Naive B cell (primary cell): ENCODE measurements at regions not wholly inside any gene's neighbourhood (a gene's known extent, or its start where the extent isn't known, plus 50 kb on each side); places are given as distances from the start of the nearest gene placed in this dataset.

Experiments used
- ATAC-seq, 2 donors: fragments of 150-1000 bp; cut with Tn5 transposase; 2 replicates each; pipeline ENCODE4 v1.10.0; 2021; ENCODE audit warnings: low read depth in 2 of 2, mild to moderate bottlenecking in 2 of 2, moderate library complexity in 2 of 2
- DNase-seq: peaks from one replicate; pipeline ENCODE4 v3.0.0; 2022
- H3K27ac Mint-ChIP-seq, 6 donors: one replicate each; pipeline ENCODE4 v1.8.0; 2020 to 2022; ENCODE audit warnings: mild to moderate bottlenecking in 6 of 6, mixed read lengths in 6 of 6, moderate library complexity in 5 of 6, inconsistent platforms in 2 of 6
- H3K27me3 Mint-ChIP-seq, 3 donors: one replicate each; pipeline ENCODE4 v1.8.0; 2021 to 2022; ENCODE audit warnings: mixed read lengths in 3 of 3, mild to moderate bottlenecking in 1 of 3
- H3K36me3 Mint-ChIP-seq, 2 donors: one replicate each; pipeline ENCODE4 v1.8.0; 2020 to 2022; ENCODE audit warnings: mixed read lengths in 2 of 2, inconsistent platforms in 1 of 2, mild to moderate bottlenecking in 1 of 2
- H3K4me1 Mint-ChIP-seq, 3 donors: one replicate each; pipeline ENCODE4 v1.8.0; 2020 to 2022; ENCODE audit warnings: mixed read lengths in 3 of 3, inconsistent platforms in 1 of 3, mild to moderate bottlenecking in 1 of 3, moderate library complexity in 1 of 3
- H3K4me3 Mint-ChIP-seq, 8 donors: one replicate each; pipeline ENCODE4 v1.8.0; 2020 to 2022; ENCODE audit warnings: mild to moderate bottlenecking in 8 of 8, mixed read lengths in 8 of 8, moderate library complexity in 8 of 8, inconsistent platforms in 2 of 8
- H3K9me3 Mint-ChIP-seq, 7 donors: one replicate each; pipeline ENCODE4 v1.8.0; 2020 to 2022; ENCODE audit warnings: mixed read lengths in 7 of 7, mild to moderate bottlenecking in 5 of 7, inconsistent platforms in 2 of 7, moderate library complexity in 1 of 7

- no peak for ATAC-seq
Observed at GRCh38 chr13:78177306-78177705, 258.7 kb upstream of the EDNRB start.

GRCh38 chr13:78176880-78177279, 258.2 kb upstream of the EDNRB start:
- no peak for ATAC-seq
- no peaks in the 10 kb centered on the region for H3K36me3 Mint-ChIP-seq
- no peak for DNase-seq
- H3K27ac Mint-ChIP-seq: no peak overlapping the region
- no peaks in the 10 kb centered on the region for H3K4me1 Mint-ChIP-seq
- no peak overlapping the region for H3K4me3 Mint-ChIP-seq
- peaks cover 0 to 15% (median 2%) of the 10 kb centered on the region in 7 donors for H3K9me3 Mint-ChIP-seq
- H3K27me3 Mint-ChIP-seq: no peaks in the 10 kb centered on the region

More at GRCh38 chr13:78177306-78177705, 258.7 kb upstream of the EDNRB start:
- Mint-ChIP-seq H3K9me3 (peaks cover 0 to 15% (median 2%) of the 10 kb centered on the region in 7 donors), H3K27ac (no peak overlapping the region), H3K36me3 (no peaks in the 10 kb centered on the region), H3K27me3 (no peaks in the 10 kb centered on the region), H3K4me1 (no peaks in the 10 kb centered on the region), H3K4me3 (no peak overlapping the region)
- no peak for DNase-seq

GRCh38 chr13:78169386-78169785, 250.8 kb upstream of the EDNRB start:
- DNase-seq (no peak), ATAC-seq (no peak)
- Mint-ChIP-seq H3K27me3 (no peaks in the 10 kb centered on the region), H3K27ac (no peak overlapping the region), H3K4me1 (no peaks in the 10 kb centered on the region), H3K9me3 (peaks cover 0 to 14% (median 10%) of the 10 kb centered on the region in 7 donors), H3K36me3 (peaks cover 0 to 7% of the 10 kb centered on the region in 2 donors), H3K4me3 (no peak overlapping the region)

GRCh38 chr13:78168981-78169380, 250.3 kb upstream of the EDNRB start:
- ATAC-seq (no peak), DNase-seq (no peak)
- Mint-ChIP-seq H3K36me3 (peaks cover 0 to 7% of the 10 kb centered on the region in 2 donors), H3K4me1 (no peaks in the 10 kb centered on the region), H3K4me3 (no peak overlapping the region), H3K9me3 (peaks cover 0 to 14% (median 9%) of the 10 kb centered on the region in 7 donors), H3K27ac (no peak overlapping the region), H3K27me3 (no peaks in the 10 kb centered on the region)

GRCh38 chr13:78161266-78161665, 242.6 kb upstream of the EDNRB start:
- Mint-ChIP-seq H3K4me1 (peaks cover 0 to 6% (median 4%) of the 10 kb centered on the region in 3 donors), H3K27me3 (no peaks in the 10 kb centered on the region), H3K36me3 (no peaks in the 10 kb centered on the region), H3K27ac (no peak overlapping the region), H3K9me3 (no peaks in the 10 kb centered on the region), H3K4me3 (no peak overlapping the region)
- DNase-seq (no peak), ATAC-seq (no peak)

- Mint-ChIP-seq H3K27me3 (no peaks in the 10 kb centered on the region), H3K27ac (no peak overlapping the region)
- ATAC-seq: no peak
Observed at GRCh38 chr13:78160793-78161192, 242.2 kb upstream of the EDNRB start.

GRCh38 chr13:78152415-78152814, 233.8 kb upstream of the EDNRB start:
- Mint-ChIP-seq H3K4me3 (no peak overlapping the region), H3K36me3 (no peaks in the 10 kb centered on the region), H3K9me3 (peaks cover 0 to 13% (median 3%) of the 10 kb centered on the region in 7 donors), H3K27ac (no peak overlapping the region), H3K4me1 (no peaks in the 10 kb centered on the region), H3K27me3 (no peaks in the 10 kb centered on the region)
- no peak for DNase-seq
- no peak for ATAC-seq

More at GRCh38 chr13:78160793-78161192, 242.2 kb upstream of the EDNRB start:
- DNase-seq: no peak
- Mint-ChIP-seq H3K4me1 (peaks cover 0 to 6% (median 4%) of the 10 kb centered on the region in 3 donors), H3K9me3 (no peaks in the 10 kb centered on the region), H3K36me3 (no peaks in the 10 kb centered on the region), H3K4me3 (no peak overlapping the region)

GRCh38 chr13:78147905-78148304, 229.3 kb upstream of the EDNRB start:
- H3K36me3 Mint-ChIP-seq: no peaks in the 10 kb centered on the region
- H3K9me3 Mint-ChIP-seq: peaks cover 0 to 4% (median 2%) of the 10 kb centered on the region in 7 donors
- H3K4me1 Mint-ChIP-seq: no peaks in the 10 kb centered on the region
- ATAC-seq (no peak), DNase-seq (no peak)
- no peak overlapping the region for H3K4me3 Mint-ChIP-seq
- H3K27ac Mint-ChIP-seq: peak overlapping the region in 1 of 6 donors; percentile 3
- peaks cover 0 to under 1% (median 0%) of the 10 kb centered on the region in 3 donors for H3K27me3 Mint-ChIP-seq

- Mint-ChIP-seq H3K4me3 (no peak overlapping the region), H3K36me3 (no peaks in the 10 kb centered on the region), H3K27me3 (peaks cover 0 to 3% (median 0%) of the 10 kb centered on the region in 3 donors), H3K9me3 (no peaks in the 10 kb centered on the region), H3K27ac (no peak overlapping the region), H3K4me1 (no peaks in the 10 kb centered on the region)
- DNase-seq (no peak), ATAC-seq (no peak)
Observed at GRCh38 chr13:78145276-78145675, 226.6 kb upstream of the EDNRB start.

- Mint-ChIP-seq H3K27ac (peak overlapping the region in 1 of 6 donors; percentile 37), H3K9me3 (no peaks in the 10 kb centered on the region), H3K27me3 (peaks cover 0 to 3% (median 0%) of the 10 kb centered on the region in 3 donors), H3K36me3 (no peaks in the 10 kb centered on the region), H3K4me1 (peaks cover 5 to 8% (median 7%) of the 10 kb centered on the region in 3 donors), H3K4me3 (peak overlapping the region in 1 of 8 donors; percentile 7)
- DNase-seq (no peak), ATAC-seq (no peak)
Observed at GRCh38 chr13:78139765-78140164, 221.1 kb upstream of the EDNRB start.

- Mint-ChIP-seq H3K4me3 (no peak overlapping the region), H3K27ac (no peak overlapping the region), H3K4me1 (peaks cover 5 to 8% (median 7%) of the 10 kb centered on the region in 3 donors), H3K36me3 (no peaks in the 10 kb centered on the region), H3K9me3 (no peaks in the 10 kb centered on the region), H3K27me3 (peaks cover 0 to 3% (median 0%) of the 10 kb centered on the region in 3 donors)
- DNase-seq (no peak), ATAC-seq (no peak)
Observed at GRCh38 chr13:78138756-78139155, 220.1 kb upstream of the EDNRB start.

- Mint-ChIP-seq H3K36me3 (no peaks in the 10 kb centered on the region), H3K27me3 (no peaks in the 10 kb centered on the region), H3K4me3 (peak overlapping the region in 7 of 8 donors; percentile 31 to 86 (median 59)), H3K27ac (peak overlapping the region in 2 of 6 donors; percentile 30 to 43), H3K9me3 (no peaks in the 10 kb centered on the region), H3K4me1 (peaks cover 5 to 8% (median 7%) of the 10 kb centered on the region in 3 donors)
- peak; percentile 38 for DNase-seq
- ATAC-seq: peak; percentile 65 to 70
Observed at GRCh38 chr13:78137404-78138142, 218.9 kb upstream of the EDNRB start.

- DNase-seq: no peak
- Mint-ChIP-seq H3K27ac (no peak overlapping the region), H3K27me3 (no peaks in the 10 kb centered on the region), H3K4me3 (no peak overlapping the region), H3K36me3 (no peaks in the 10 kb centered on the region), H3K4me1 (peaks cover 5 to 8% (median 7%) of the 10 kb centered on the region in 3 donors), H3K9me3 (no peaks in the 10 kb centered on the region)
- no peak for ATAC-seq
Observed at GRCh38 chr13:78136966-78137365, 218.3 kb upstream of the EDNRB start.

- no peaks in the 10 kb centered on the region for H3K9me3 Mint-ChIP-seq
- H3K4me3 Mint-ChIP-seq: no peak overlapping the region
- ATAC-seq (no peak), DNase-seq (no peak)
- H3K4me1 Mint-ChIP-seq: peaks cover 5 to 8% (median 7%) of the 10 kb centered on the region in 3 donors
- no peaks in the 10 kb centered on the region for H3K27me3 Mint-ChIP-seq
- no peaks in the 10 kb centered on the region for H3K36me3 Mint-ChIP-seq
- H3K27ac Mint-ChIP-seq: no peak overlapping the region
Observed at GRCh38 chr13:78133511-78133910, 214.9 kb upstream of the EDNRB start.
